WTC11 (cell line): ENCODE measurements at regions not wholly inside any gene's neighbourhood (a gene's known extent, or its start where the extent isn't known, plus 50 kb on each side); places are given as distances from the start of the nearest gene placed in this dataset.

Source experiments
- ATAC-seq: fragments of 200-7000 bp; cut with Tn5 transposase; 2 replicates; pipeline ENCODE4 v1.10.0; 2021; ENCODE audit warnings: mild to moderate bottlenecking, moderate library complexity
- CTCF ChIA-PET: fragments of 300-600 bp; sonication (Branson Sonifier 250); formaldehyde crosslinking; loops from one replicate; lab custom pipeline; 2021; ENCODE audit warnings: antibody characterized with exemption; lab: Charles Lee
- POLR2A ChIA-PET: fragments of 350-600 bp; sonication (Branson Sonifier 250); formaldehyde crosslinking; loops from one replicate; lab custom pipeline; 2021; ENCODE audit warnings: antibody characterized with exemption; lab: Charles Lee
- DNase-seq: peaks from one replicate; pipeline ENCODE4 v3.0.0; 2021; ENCODE audit warnings: low spot score
- H3K27ac Mint-ChIP-seq: 2 replicates; pipeline ENCODE4 v1.8.0; 2021; ENCODE audit warnings: mixed read lengths
- H3K27me3 Mint-ChIP-seq: 2 replicates; pipeline ENCODE4 v1.8.0; 2021; ENCODE audit warnings: low read depth, mild to moderate bottlenecking, moderate library complexity, mixed read lengths
- H3K36me3 Mint-ChIP-seq: 2 replicates; pipeline ENCODE4 v1.8.0; 2021; ENCODE audit warnings: mixed read lengths
- H3K4me1 Mint-ChIP-seq: 2 replicates; pipeline ENCODE4 v1.8.0; 2022; ENCODE audit warnings: mixed read lengths
- H3K4me3 Mint-ChIP-seq: 2 replicates; pipeline ENCODE4 v1.8.0; 2021; ENCODE audit warnings: mild to moderate bottlenecking, moderate library complexity, mixed read lengths
- H3K9me3 Mint-ChIP-seq: 2 replicates; pipeline ENCODE4 v1.8.0; 2021; ENCODE audit warnings: mixed read lengths
- ATF3 ChIP-seq: sonication (generic); formaldehyde crosslinking; conservative IDR thresholded peaks from 2 replicates; pipeline ENCODE4 v1.8.1; 2022; ENCODE audit warnings: mild to moderate bottlenecking, missing genetic modification reagents
- CBFB ChIP-seq: sonication (generic); formaldehyde crosslinking; IDR thresholded peaks from 2 replicates; pipeline ENCODE4 v1.8.1; 2022; ENCODE audit warnings: mild to moderate bottlenecking, low read depth, missing genetic modification reagents
- CREB1 ChIP-seq: sonication (generic); formaldehyde crosslinking; IDR thresholded peaks from 2 replicates; pipeline ENCODE4 v1.8.0; 2023; ENCODE audit warnings: mild to moderate bottlenecking, missing genetic modification reagents
- E2F1 ChIP-seq: sonication (generic); formaldehyde crosslinking; IDR thresholded peaks from 2 replicates; pipeline ENCODE4 v1.8.0; 2022; ENCODE audit warnings: mild to moderate bottlenecking, missing genetic modification reagents
- E2F5 ChIP-seq: sonication (generic); formaldehyde crosslinking; IDR thresholded peaks from 2 replicates; pipeline ENCODE4 v1.8.1; 2022; ENCODE audit warnings: mild to moderate bottlenecking, moderate library complexity, missing genetic modification reagents
- ESRRA ChIP-seq: sonication (generic); formaldehyde crosslinking; IDR thresholded peaks from 2 replicates; pipeline ENCODE4 v1.8.1; 2022; ENCODE audit warnings: mild to moderate bottlenecking, missing genetic modification reagents, borderline replicate concordance
- FOXK1 ChIP-seq: sonication (generic); formaldehyde crosslinking; IDR thresholded peaks from 2 replicates; pipeline ENCODE4 v1.8.0; 2022; ENCODE audit warnings: mild to moderate bottlenecking, moderate library complexity, missing genetic modification reagents
- FOXP1 ChIP-seq: sonication (generic); formaldehyde crosslinking; IDR thresholded peaks from 2 replicates; pipeline ENCODE4 v1.8.0; 2022; ENCODE audit warnings: missing genetic modification reagents, mild to moderate bottlenecking, moderate library complexity, borderline replicate concordance
- FOXP4 ChIP-seq: sonication (generic); formaldehyde crosslinking; IDR thresholded peaks from 2 replicates; pipeline ENCODE4 v1.8.0; 2022; ENCODE audit warnings: mild to moderate bottlenecking, missing genetic modification reagents
- JAZF1 ChIP-seq: fragments of 250-450 bp; sonication (Bioruptor Pico); IDR thresholded peaks from 2 replicates; pipeline ENCODE4 v1.9.0; 2021; ENCODE audit warnings: moderate library complexity, mild to moderate bottlenecking, inconsistent platforms
- JUN ChIP-seq: sonication (generic); formaldehyde crosslinking; IDR thresholded peaks from 2 replicates; pipeline ENCODE4 v1.8.0; 2023; ENCODE audit warnings: mild to moderate bottlenecking, missing genetic modification reagents
- KAT7 ChIP-seq: sonication (generic); formaldehyde crosslinking; IDR thresholded peaks from 2 replicates; pipeline ENCODE4 v1.8.1; 2023; ENCODE audit warnings: missing genetic modification reagents, mild to moderate bottlenecking, borderline replicate concordance
- MYBL2 ChIP-seq: sonication (generic); formaldehyde crosslinking; IDR thresholded peaks from 2 replicates; pipeline ENCODE4 v1.8.1; 2023; ENCODE audit warnings: mild to moderate bottlenecking, moderate library complexity, missing genetic modification reagents
- NFE2L1 ChIP-seq: sonication (generic); formaldehyde crosslinking; IDR thresholded peaks from 2 replicates; pipeline ENCODE4 v1.8.1; 2023; ENCODE audit warnings: missing genetic modification reagents
- RORB ChIP-seq: fragments of 250-450 bp; sonication (Bioruptor Pico); IDR thresholded peaks from 2 replicates; pipeline ENCODE4 v1.9.0; 2021; ENCODE audit warnings: mild to moderate bottlenecking
- SMAD3 ChIP-seq: sonication (generic); formaldehyde crosslinking; IDR thresholded peaks from 2 replicates; pipeline ENCODE4 v1.8.0; 2022; ENCODE audit warnings: missing genetic modification reagents, mild to moderate bottlenecking, borderline replicate concordance
- STAT6 ChIP-seq: sonication (generic); formaldehyde crosslinking; conservative IDR thresholded peaks from 2 replicates; pipeline ENCODE4 v1.8.1; 2023; ENCODE audit warnings: mild to moderate bottlenecking, low read depth, missing genetic modification reagents, moderate library complexity
- USF1 ChIP-seq: sonication (generic); formaldehyde crosslinking; IDR thresholded peaks from 2 replicates; pipeline ENCODE4 v1.8.0; 2022; ENCODE audit warnings: mild to moderate bottlenecking, missing genetic modification reagents
- USF2 ChIP-seq: sonication (generic); formaldehyde crosslinking; IDR thresholded peaks from 2 replicates; pipeline ENCODE4 v1.8.1; 2023; ENCODE audit warnings: mild to moderate bottlenecking, missing genetic modification reagents, moderate library complexity
- ZBTB21 ChIP-seq: sonication (generic); formaldehyde crosslinking; IDR thresholded peaks from 2 replicates; pipeline ENCODE4 v1.8.1; 2023; ENCODE audit warnings: mild to moderate bottlenecking, missing genetic modification reagents, borderline replicate concordance
- ZMAT4 ChIP-seq: fragments of 250-450 bp; sonication (Bioruptor Pico); IDR thresholded peaks from 2 replicates; pipeline ENCODE4 v1.9.0; 2021; ENCODE audit warnings: mild to moderate bottlenecking
- ZNF138 ChIP-seq: sonication (generic); formaldehyde crosslinking; conservative IDR thresholded peaks from 2 replicates; pipeline ENCODE4 v1.8.1; 2022; ENCODE audit warnings: mild to moderate bottlenecking, moderate library complexity, missing genetic modification reagents
- ZNF416 ChIP-seq: fragments of 250-450 bp; sonication (Bioruptor Pico); IDR thresholded peaks from 2 replicates; pipeline ENCODE4 v1.9.0; 2021; ENCODE audit warnings: mild to moderate bottlenecking, inconsistent platforms
- ZNF671 ChIP-seq: fragments of 250-450 bp; sonication (Bioruptor Pico); IDR thresholded peaks from 2 replicates; pipeline ENCODE4 v1.8.0; 2021; ENCODE audit warnings: mild to moderate bottlenecking

- TF ChIP-seq CREB1 (CRISPR knock-in tag) (no peak), MYBL2 (CRISPR knock-in tag) (no peak), JAZF1 (no peak), USF1 (CRISPR knock-in tag) (no peak), JUN (no peak), FOXP1 (CRISPR knock-in tag) (no peak)
- TF ChIP-seq, all 79 proteins: peak for 0
Observed at GRCh38 chr10:83310688-83311087, 828.6 kb upstream of the GHITM start (continued).

GRCh38 chr10:83312570-83312969 lies 826.7 kb upstream of the GHITM start:
- peaks cover 21% of the 10 kb centered on the region for H3K9me3 Mint-ChIP-seq
- CTCF ChIA-PET: no interaction called here
- H3K4me3 Mint-ChIP-seq: no peak overlapping the region
- POLR2A ChIA-PET: no interaction called here
- TF ChIP-seq USF2 (CRISPR knock-in tag) (no peak), ATF3 (CRISPR knock-in tag) (no peak), E2F1 (no peak), STAT6 (CRISPR knock-in tag) (no peak), SMAD3 (CRISPR knock-in tag) (no peak), ESRRA (CRISPR knock-in tag) (no peak), ZNF138 (no peak), ZMAT4 (CRISPR knock-in tag) (no peak), ZNF671 (CRISPR knock-in tag) (no peak), FOXP4 (no peak), JAZF1 (no peak), E2F5 (no peak), ZNF416 (CRISPR knock-in tag) (no peak), FOXK1 (CRISPR knock-in tag) (no peak), RORB (CRISPR knock-in tag) (no peak), ZBTB21 (CRISPR knock-in tag) (no peak), KAT7 (CRISPR knock-in tag) (no peak), CBFB (CRISPR knock-in tag) (no peak), NFE2L1 (CRISPR knock-in tag) (no peak)
- no peak for DNase-seq
- no peaks in the 10 kb centered on the region for H3K27me3 Mint-ChIP-seq
- H3K4me1 Mint-ChIP-seq: no peaks in the 10 kb centered on the region
- ATAC-seq: no peak
- no peak overlapping the region for H3K27ac Mint-ChIP-seq
- no peaks in the 10 kb centered on the region for H3K36me3 Mint-ChIP-seq
